WTC11 (cell line): ENCODE measurements at regions not wholly inside any gene's neighbourhood (a gene's known extent, or its start where the extent isn't known, plus 50 kb on each side); places are given as distances from the start of the nearest gene placed in this dataset.

ENCODE experiments used
- ATAC-seq: fragments of 200-7000 bp; cut with Tn5 transposase; 2 replicates; pipeline ENCODE4 v1.10.0; 2021; ENCODE audit warnings: mild to moderate bottlenecking, moderate library complexity
- CTCF ChIA-PET: fragments of 300-600 bp; sonication (Branson Sonifier 250); formaldehyde crosslinking; loops from one replicate; lab custom pipeline; 2021; ENCODE audit warnings: antibody characterized with exemption; lab: Charles Lee
- POLR2A ChIA-PET: fragments of 350-600 bp; sonication (Branson Sonifier 250); formaldehyde crosslinking; loops from one replicate; lab custom pipeline; 2021; ENCODE audit warnings: antibody characterized with exemption; lab: Charles Lee
- DNase-seq: peaks from one replicate; pipeline ENCODE4 v3.0.0; 2021; ENCODE audit warnings: low spot score
- H3K27ac Mint-ChIP-seq: 2 replicates; pipeline ENCODE4 v1.8.0; 2021; ENCODE audit warnings: mixed read lengths
- H3K27me3 Mint-ChIP-seq: 2 replicates; pipeline ENCODE4 v1.8.0; 2021; ENCODE audit warnings: low read depth, mild to moderate bottlenecking, moderate library complexity, mixed read lengths
- H3K36me3 Mint-ChIP-seq: 2 replicates; pipeline ENCODE4 v1.8.0; 2021; ENCODE audit warnings: mixed read lengths
- H3K4me1 Mint-ChIP-seq: 2 replicates; pipeline ENCODE4 v1.8.0; 2022; ENCODE audit warnings: mixed read lengths
- H3K4me3 Mint-ChIP-seq: 2 replicates; pipeline ENCODE4 v1.8.0; 2021; ENCODE audit warnings: mild to moderate bottlenecking, moderate library complexity, mixed read lengths
- H3K9me3 Mint-ChIP-seq: 2 replicates; pipeline ENCODE4 v1.8.0; 2021; ENCODE audit warnings: mixed read lengths
- ATF1 ChIP-seq: sonication (generic); formaldehyde crosslinking; IDR thresholded peaks from 2 replicates; pipeline ENCODE4 v1.8.1; 2023; ENCODE audit warnings: mild to moderate bottlenecking, moderate library complexity, missing genetic modification reagents
- CBFB ChIP-seq: sonication (generic); formaldehyde crosslinking; IDR thresholded peaks from 2 replicates; pipeline ENCODE4 v1.8.1; 2022; ENCODE audit warnings: mild to moderate bottlenecking, low read depth, missing genetic modification reagents
- ESRRA ChIP-seq: sonication (generic); formaldehyde crosslinking; IDR thresholded peaks from 2 replicates; pipeline ENCODE4 v1.8.1; 2022; ENCODE audit warnings: mild to moderate bottlenecking, missing genetic modification reagents, borderline replicate concordance
- GABPB1 ChIP-seq: sonication (generic); formaldehyde crosslinking; IDR thresholded peaks from 2 replicates; pipeline ENCODE4 v1.8.1; 2023; ENCODE audit warnings: mild to moderate bottlenecking, missing genetic modification reagents
- GRHL2 ChIP-seq: fragments of 250-450 bp; sonication (Bioruptor Pico); IDR thresholded peaks from 2 replicates; pipeline ENCODE4 v1.8.0; 2022; ENCODE audit warnings: mild to moderate bottlenecking, moderate library complexity; ENCODE audit not compliant: insufficient replicate concordance, severe bottlenecking
- IRF2 ChIP-seq: sonication (generic); formaldehyde crosslinking; IDR thresholded peaks from 2 replicates; pipeline ENCODE4 v1.8.0; 2022; ENCODE audit warnings: low read depth, missing genetic modification reagents, borderline replicate concordance
- JUN ChIP-seq: sonication (generic); formaldehyde crosslinking; IDR thresholded peaks from 2 replicates; pipeline ENCODE4 v1.8.0; 2023; ENCODE audit warnings: mild to moderate bottlenecking, missing genetic modification reagents
- MYBL2 ChIP-seq: sonication (generic); formaldehyde crosslinking; IDR thresholded peaks from 2 replicates; pipeline ENCODE4 v1.8.1; 2023; ENCODE audit warnings: mild to moderate bottlenecking, moderate library complexity, missing genetic modification reagents
- NFATC4 ChIP-seq: fragments of 250-450 bp; sonication (Bioruptor Pico); IDR thresholded peaks from 2 replicates; pipeline ENCODE4 v1.9.0; 2021; ENCODE audit warnings: mild to moderate bottlenecking
- NFYB ChIP-seq: sonication (generic); formaldehyde crosslinking; conservative IDR thresholded peaks from 2 replicates; pipeline ENCODE4 v1.8.0; 2022; ENCODE audit warnings: low read depth, missing genetic modification reagents
- NR3C1 ChIP-seq: sonication (generic); formaldehyde crosslinking; conservative IDR thresholded peaks from 2 replicates; pipeline ENCODE4 v1.8.1; 2023; ENCODE audit warnings: low read depth, mild to moderate bottlenecking, missing genetic modification reagents
- OVOL2 ChIP-seq: fragments of 250-450 bp; sonication (Bioruptor Pico); IDR thresholded peaks from 2 replicates; pipeline ENCODE4 v1.9.0; 2021; ENCODE audit warnings: mild to moderate bottlenecking, borderline replicate concordance
- SP1 ChIP-seq: sonication (generic); formaldehyde crosslinking; conservative IDR thresholded peaks from 2 replicates; pipeline ENCODE4 v1.8.1; 2022; ENCODE audit warnings: missing genetic modification reagents
- ZNF138 ChIP-seq: sonication (generic); formaldehyde crosslinking; conservative IDR thresholded peaks from 2 replicates; pipeline ENCODE4 v1.8.1; 2022; ENCODE audit warnings: mild to moderate bottlenecking, moderate library complexity, missing genetic modification reagents
- ZNF317 ChIP-seq: sonication (generic); formaldehyde crosslinking; IDR thresholded peaks from 2 replicates; pipeline ENCODE4 v1.8.1; 2023; ENCODE audit warnings: low read depth, mild to moderate bottlenecking, moderate library complexity, missing genetic modification reagents, borderline replicate concordance
- TF ChIP-seq, protein P1 (sequence below): sonication (generic); formaldehyde crosslinking; IDR thresholded peaks from 2 replicates; pipeline ENCODE4 v1.8.1; 2022; ENCODE audit warnings: low read depth, mild to moderate bottlenecking, moderate library complexity, missing genetic modification reagents, borderline replicate concordance
- TF ChIP-seq, protein P2 (sequence below): sonication (generic); formaldehyde crosslinking; IDR thresholded peaks from 2 replicates; pipeline ENCODE4 v1.8.0; 2023; ENCODE audit warnings: missing genetic modification reagents
- TF ChIP-seq, protein P3 (sequence below): fragments of 250-450 bp; sonication (Bioruptor Pico); IDR thresholded peaks from 2 replicates; pipeline ENCODE4 v1.8.0; 2021; ENCODE audit warnings: mild to moderate bottlenecking
- TF ChIP-seq, protein P4 (sequence below): sonication (generic); formaldehyde crosslinking; IDR thresholded peaks from 2 replicates; pipeline ENCODE4 v1.8.0; 2022; ENCODE audit warnings: missing genetic modification reagents
- TF ChIP-seq, protein P5 (sequence below): sonication (generic); formaldehyde crosslinking; IDR thresholded peaks from 2 replicates; pipeline ENCODE4 v1.8.1; 2023; ENCODE audit warnings: mild to moderate bottlenecking, missing genetic modification reagents
- TF ChIP-seq, protein P6 (sequence below): sonication (generic); formaldehyde crosslinking; IDR thresholded peaks from 2 replicates; pipeline ENCODE4 v1.8.1; 2022; ENCODE audit warnings: mild to moderate bottlenecking, missing genetic modification reagents, moderate library complexity, borderline replicate concordance
- TF ChIP-seq, protein P7 (sequence below): sonication (generic); formaldehyde crosslinking; IDR thresholded peaks from 2 replicates; pipeline ENCODE4 v1.8.1; 2023; ENCODE audit warnings: mild to moderate bottlenecking, moderate library complexity, missing genetic modification reagents

DNA sequence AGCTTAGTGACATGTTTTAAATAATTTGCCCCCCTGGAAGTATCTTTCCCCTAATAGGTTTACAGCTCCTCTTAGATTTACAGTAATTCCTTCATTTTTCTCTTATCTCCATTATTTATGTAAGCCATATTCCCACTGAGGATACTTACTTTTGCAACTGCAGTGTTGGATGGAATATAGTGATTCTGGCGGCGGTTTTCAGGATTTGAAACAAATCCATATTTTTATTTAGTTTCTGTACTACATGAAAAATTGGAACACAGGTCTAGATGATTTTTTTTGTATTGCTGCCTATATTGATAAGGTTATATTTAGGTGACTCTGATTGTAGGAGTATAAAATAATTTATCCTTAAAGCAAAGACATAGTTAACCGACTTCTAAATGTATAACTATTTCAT lies 391.6 kb upstream of the SUCLG2 start:
- Mint-ChIP-seq H3K4me3 (no peak overlapping the region), H3K36me3 (no peaks in the 10 kb centered on the region), H3K27me3 (no peaks in the 10 kb centered on the region), H3K4me1 (no peaks in the 10 kb centered on the region), H3K27ac (no peak overlapping the region), H3K9me3 (no peaks in the 10 kb centered on the region)
- CTCF ChIA-PET, result no interaction called here
- DNase-seq, result no peak
- no peak for ATAC-seq
- TF ChIP-seq JUN, result no peak
- TF ChIP-seq NR3C1 (CRISPR knock-in tag), result no peak
- TF ChIP-seq, protein P1, sequence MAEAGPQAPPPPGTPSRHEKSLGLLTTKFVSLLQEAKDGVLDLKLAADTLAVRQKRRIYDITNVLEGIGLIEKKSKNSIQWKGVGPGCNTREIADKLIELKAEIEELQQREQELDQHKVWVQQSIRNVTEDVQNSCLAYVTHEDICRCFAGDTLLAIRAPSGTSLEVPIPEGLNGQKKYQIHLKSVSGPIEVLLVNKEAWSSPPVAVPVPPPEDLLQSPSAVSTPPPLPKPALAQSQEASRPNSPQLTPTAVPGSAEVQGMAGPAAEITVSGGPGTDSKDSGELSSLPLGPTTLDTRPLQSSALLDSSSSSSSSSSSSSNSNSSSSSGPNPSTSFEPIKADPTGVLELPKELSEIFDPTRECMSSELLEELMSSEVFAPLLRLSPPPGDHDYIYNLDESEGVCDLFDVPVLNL (CRISPR knock-in tag), result no peak
- POLR2A ChIA-PET, result no interaction called here

DNA sequence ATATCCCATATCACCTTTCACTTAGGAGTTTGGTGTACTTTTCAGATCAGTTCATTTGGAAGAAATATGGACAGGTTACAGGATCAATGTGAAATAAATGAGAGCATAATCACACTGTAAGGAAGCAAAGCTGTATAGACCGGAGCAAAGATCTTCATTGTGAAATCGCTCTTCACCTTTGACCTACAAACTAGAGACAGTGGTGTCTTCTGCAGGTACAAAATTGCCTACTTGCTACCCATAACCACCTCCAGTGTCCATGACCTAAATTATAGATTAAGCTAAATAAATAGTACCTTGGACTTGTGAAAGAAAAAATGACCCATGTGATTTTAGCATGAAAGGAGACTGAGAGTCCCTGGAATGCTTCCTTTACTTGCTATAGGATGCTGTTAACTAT lies 379.5 kb upstream of the SUCLG2 start:
- Mint-ChIP-seq H3K4me3 (no peak overlapping the region), H3K9me3 (no peaks in the 10 kb centered on the region), H3K27me3 (no peaks in the 10 kb centered on the region), H3K36me3 (no peaks in the 10 kb centered on the region), H3K4me1 (no peaks in the 10 kb centered on the region)
- ChIA-PET POLR2A (no interaction called here), CTCF (no interaction called here)
- ATAC-seq (no peak), DNase-seq (no peak)
- TF ChIP-seq NFYB (CRISPR knock-in tag), result no peak
- TF ChIP-seq OVOL2 (CRISPR knock-in tag), result no peak
- TF ChIP-seq, all 79 proteins: peak for 0
- H3K27ac Mint-ChIP-seq, result no peak overlapping the region; the same call in 1 of the 2 replicates

DNA sequence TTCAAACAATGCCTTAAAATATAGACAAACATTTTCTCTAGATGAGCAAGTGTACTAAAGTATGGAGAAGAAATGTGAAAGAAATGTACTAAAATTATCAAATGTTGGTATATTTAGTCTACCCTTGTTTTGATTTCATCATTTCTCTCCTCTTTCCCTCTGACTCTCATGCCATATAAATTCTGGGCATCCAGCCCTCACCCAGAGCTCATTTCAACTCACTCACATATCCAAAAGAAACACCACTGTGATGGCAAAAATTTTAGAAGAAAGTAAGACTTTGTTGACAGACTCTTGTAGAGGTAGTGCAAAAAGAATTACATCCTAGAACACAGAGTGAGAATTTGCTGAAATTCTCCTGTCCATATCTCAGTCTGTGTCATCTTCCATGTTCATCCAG lies 377.8 kb upstream of the SUCLG2 start:
- ChIA-PET CTCF (no interaction called here), POLR2A (no interaction called here)
- H3K4me1 Mint-ChIP-seq, result no peaks in the 10 kb centered on the region
- H3K36me3 Mint-ChIP-seq, result no peaks in the 10 kb centered on the region
- no peaks in the 10 kb centered on the region for H3K9me3 Mint-ChIP-seq
- DNase-seq (no peak), ATAC-seq (no peak)
- H3K27me3 Mint-ChIP-seq, result no peaks in the 10 kb centered on the region
- H3K4me3 Mint-ChIP-seq, result no peak overlapping the region
- H3K27ac Mint-ChIP-seq, result no peak overlapping the region
- no peak for TF ChIP-seq ZNF138 (CRISPR knock-in tag)
- no peak for TF ChIP-seq ESRRA (CRISPR knock-in tag)
- TF ChIP-seq GABPB1, result no peak
- TF ChIP-seq, protein P2, sequence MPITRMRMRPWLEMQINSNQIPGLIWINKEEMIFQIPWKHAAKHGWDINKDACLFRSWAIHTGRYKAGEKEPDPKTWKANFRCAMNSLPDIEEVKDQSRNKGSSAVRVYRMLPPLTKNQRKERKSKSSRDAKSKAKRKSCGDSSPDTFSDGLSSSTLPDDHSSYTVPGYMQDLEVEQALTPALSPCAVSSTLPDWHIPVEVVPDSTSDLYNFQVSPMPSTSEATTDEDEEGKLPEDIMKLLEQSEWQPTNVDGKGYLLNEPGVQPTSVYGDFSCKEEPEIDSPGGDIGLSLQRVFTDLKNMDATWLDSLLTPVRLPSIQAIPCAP (CRISPR knock-in tag), result no peak
- no peak for TF ChIP-seq SP1
- TF ChIP-seq, protein P3, sequence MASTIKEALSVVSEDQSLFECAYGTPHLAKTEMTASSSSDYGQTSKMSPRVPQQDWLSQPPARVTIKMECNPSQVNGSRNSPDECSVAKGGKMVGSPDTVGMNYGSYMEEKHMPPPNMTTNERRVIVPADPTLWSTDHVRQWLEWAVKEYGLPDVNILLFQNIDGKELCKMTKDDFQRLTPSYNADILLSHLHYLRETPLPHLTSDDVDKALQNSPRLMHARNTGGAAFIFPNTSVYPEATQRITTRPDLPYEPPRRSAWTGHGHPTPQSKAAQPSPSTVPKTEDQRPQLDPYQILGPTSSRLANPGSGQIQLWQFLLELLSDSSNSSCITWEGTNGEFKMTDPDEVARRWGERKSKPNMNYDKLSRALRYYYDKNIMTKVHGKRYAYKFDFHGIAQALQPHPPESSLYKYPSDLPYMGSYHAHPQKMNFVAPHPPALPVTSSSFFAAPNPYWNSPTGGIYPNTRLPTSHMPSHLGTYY (CRISPR knock-in tag), result no peak
- no peak for TF ChIP-seq IRF2 (CRISPR knock-in tag)
- no peak for TF ChIP-seq ATF1
- TF ChIP-seq, protein P4, sequence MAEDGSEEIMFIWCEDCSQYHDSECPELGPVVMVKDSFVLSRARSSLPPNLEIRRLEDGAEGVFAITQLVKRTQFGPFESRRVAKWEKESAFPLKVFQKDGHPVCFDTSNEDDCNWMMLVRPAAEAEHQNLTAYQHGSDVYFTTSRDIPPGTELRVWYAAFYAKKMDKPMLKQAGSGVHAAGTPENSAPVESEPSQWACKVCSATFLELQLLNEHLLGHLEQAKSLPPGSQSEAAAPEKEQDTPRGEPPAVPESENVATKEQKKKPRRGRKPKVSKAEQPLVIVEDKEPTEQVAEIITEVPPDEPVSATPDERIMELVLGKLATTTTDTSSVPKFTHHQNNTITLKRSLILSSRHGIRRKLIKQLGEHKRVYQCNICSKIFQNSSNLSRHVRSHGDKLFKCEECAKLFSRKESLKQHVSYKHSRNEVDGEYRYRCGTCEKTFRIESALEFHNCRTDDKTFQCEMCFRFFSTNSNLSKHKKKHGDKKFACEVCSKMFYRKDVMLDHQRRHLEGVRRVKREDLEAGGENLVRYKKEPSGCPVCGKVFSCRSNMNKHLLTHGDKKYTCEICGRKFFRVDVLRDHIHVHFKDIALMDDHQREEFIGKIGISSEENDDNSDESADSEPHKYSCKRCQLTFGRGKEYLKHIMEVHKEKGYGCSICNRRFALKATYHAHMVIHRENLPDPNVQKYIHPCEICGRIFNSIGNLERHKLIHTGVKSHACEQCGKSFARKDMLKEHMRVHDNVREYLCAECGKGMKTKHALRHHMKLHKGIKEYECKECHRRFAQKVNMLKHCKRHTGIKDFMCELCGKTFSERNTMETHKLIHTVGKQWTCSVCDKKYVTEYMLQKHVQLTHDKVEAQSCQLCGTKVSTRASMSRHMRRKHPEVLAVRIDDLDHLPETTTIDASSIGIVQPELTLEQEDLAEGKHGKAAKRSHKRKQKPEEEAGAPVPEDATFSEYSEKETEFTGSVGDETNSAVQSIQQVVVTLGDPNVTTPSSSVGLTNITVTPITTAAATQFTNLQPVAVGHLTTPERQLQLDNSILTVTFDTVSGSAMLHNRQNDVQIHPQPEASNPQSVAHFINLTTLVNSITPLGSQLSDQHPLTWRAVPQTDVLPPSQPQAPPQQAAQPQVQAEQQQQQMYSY (CRISPR knock-in tag), result no peak
- no peak for TF ChIP-seq ZNF317 (CRISPR knock-in tag)
- TF ChIP-seq, protein P5, sequence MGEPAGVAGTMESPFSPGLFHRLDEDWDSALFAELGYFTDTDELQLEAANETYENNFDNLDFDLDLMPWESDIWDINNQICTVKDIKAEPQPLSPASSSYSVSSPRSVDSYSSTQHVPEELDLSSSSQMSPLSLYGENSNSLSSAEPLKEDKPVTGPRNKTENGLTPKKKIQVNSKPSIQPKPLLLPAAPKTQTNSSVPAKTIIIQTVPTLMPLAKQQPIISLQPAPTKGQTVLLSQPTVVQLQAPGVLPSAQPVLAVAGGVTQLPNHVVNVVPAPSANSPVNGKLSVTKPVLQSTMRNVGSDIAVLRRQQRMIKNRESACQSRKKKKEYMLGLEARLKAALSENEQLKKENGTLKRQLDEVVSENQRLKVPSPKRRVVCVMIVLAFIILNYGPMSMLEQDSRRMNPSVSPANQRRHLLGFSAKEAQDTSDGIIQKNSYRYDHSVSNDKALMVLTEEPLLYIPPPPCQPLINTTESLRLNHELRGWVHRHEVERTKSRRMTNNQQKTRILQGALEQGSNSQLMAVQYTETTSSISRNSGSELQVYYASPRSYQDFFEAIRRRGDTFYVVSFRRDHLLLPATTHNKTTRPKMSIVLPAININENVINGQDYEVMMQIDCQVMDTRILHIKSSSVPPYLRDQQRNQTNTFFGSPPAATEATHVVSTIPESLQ (CRISPR knock-in tag), result no peak
- TF ChIP-seq, protein P6, sequence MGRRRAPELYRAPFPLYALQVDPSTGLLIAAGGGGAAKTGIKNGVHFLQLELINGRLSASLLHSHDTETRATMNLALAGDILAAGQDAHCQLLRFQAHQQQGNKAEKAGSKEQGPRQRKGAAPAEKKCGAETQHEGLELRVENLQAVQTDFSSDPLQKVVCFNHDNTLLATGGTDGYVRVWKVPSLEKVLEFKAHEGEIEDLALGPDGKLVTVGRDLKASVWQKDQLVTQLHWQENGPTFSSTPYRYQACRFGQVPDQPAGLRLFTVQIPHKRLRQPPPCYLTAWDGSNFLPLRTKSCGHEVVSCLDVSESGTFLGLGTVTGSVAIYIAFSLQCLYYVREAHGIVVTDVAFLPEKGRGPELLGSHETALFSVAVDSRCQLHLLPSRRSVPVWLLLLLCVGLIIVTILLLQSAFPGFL (CRISPR knock-in tag), result no peak
- TF ChIP-seq GRHL2, result no peak
- TF ChIP-seq, protein P7, sequence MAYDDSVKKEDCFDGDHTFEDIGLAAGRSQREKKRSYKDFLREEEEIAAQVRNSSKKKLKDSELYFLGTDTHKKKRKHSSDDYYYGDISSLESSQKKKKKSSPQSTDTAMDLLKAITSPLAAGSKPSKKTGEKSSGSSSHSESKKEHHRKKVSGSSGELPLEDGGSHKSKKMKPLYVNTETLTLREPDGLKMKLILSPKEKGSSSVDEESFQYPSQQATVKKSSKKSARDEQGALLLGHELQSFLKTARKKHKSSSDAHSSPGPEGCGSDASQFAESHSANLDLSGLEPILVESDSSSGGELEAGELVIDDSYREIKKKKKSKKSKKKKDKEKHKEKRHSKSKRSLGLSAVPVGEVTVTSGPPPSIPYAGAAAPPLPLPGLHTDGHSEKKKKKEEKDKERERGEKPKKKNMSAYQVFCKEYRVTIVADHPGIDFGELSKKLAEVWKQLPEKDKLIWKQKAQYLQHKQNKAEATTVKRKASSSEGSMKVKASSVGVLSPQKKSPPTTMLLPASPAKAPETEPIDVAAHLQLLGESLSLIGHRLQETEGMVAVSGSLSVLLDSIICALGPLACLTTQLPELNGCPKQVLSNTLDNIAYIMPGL (CRISPR knock-in tag), result no peak
- TF ChIP-seq NFATC4 (CRISPR knock-in tag), result no peak
- no peak for TF ChIP-seq MYBL2 (CRISPR knock-in tag)
- no peak for TF ChIP-seq CBFB (CRISPR knock-in tag)
